ENCODE measurements at regions not wholly inside any gene's neighbourhood (a gene's known extent, or its start where the extent isn't known, plus 50 kb on each side); places are given as distances from the start of the nearest gene placed in this dataset.
"Not testable (repeated sequence)": the region's sequence is repeated elsewhere in the genome, so short reads cannot be mapped to it uniquely, and the experiment has no call there.

GRCh38 chr7:76735668-76736067 lies 108.6 kb upstream of the POMZP3 start:
- not testable (repeated sequence) for TF ChIP-seq CTCF, POLR2A (IDR thresholded peaks at IDR 0.05)
